GM18868 (cell line): ENCODE measurements at regions not wholly inside any gene's neighbourhood (a gene's known extent, or its start where the extent isn't known, plus 50 kb on each side); places are given as distances from the start of the nearest gene placed in this dataset.
"Not testable (repeated sequence)": the region's sequence is repeated elsewhere in the genome, so short reads cannot be mapped to it uniquely, and the experiment has no call there.

Source experiments
- ATAC-seq: cut with Tn5 transposase; IDR thresholded peaks from one replicate; pipeline ENCODE4 v1.9.1; 2021; ENCODE audit warnings: mild to moderate bottlenecking, moderate library complexity; ENCODE audit not compliant: unreplicated experiment

- no peak for ATAC-seq
Observed at GRCh38 chr1:178606839-178607238, 93.9 kb downstream of the TEX35 start.

GRCh38 chr1:178607718-178608408 lies 95.0 kb downstream of the TEX35 start:
- ATAC-seq: peak; percentile 63

GRCh38 chr1:178609015-178609414 lies 96.1 kb downstream of the TEX35 start:
- ATAC-seq: no peak

- ATAC-seq: not testable (repeated sequence)
Observed at GRCh38 chr1:178610690-178611410, 97.9 kb downstream of the TEX35 start.

- no peak for ATAC-seq
Observed at GRCh38 chr1:178612261-178612660, 99.4 kb downstream of the TEX35 start.

GRCh38 chr1:178613271-178613945 lies 100.5 kb downstream of the TEX35 start:
- no peak for ATAC-seq

- no peak for ATAC-seq
Observed at GRCh38 chr1:178614286-178614685, 101.4 kb downstream of the TEX35 start.

GRCh38 chr1:178619042-178619927 lies 105.8 kb upstream of the RALGPS2 start:
- ATAC-seq: no peak

- no peak for ATAC-seq
Observed at GRCh38 chr1:178620584-178621475, 104.2 kb upstream of the RALGPS2 start.

GRCh38 chr1:178621822-178622221 lies 103.2 kb upstream of the RALGPS2 start:
- no peak for ATAC-seq

- ATAC-seq: no peak
Observed at GRCh38 chr1:178625695-178626094, 99.3 kb upstream of the RALGPS2 start.

GRCh38 chr1:178627037-178627436 lies 98.0 kb upstream of the RALGPS2 start:
- ATAC-seq: no peak

GRCh38 chr1:178628637-178629251 lies 96.3 kb upstream of the RALGPS2 start:
- no peak for ATAC-seq

- ATAC-seq: no peak
Observed at GRCh38 chr1:178629252-178630154, 95.5 kb upstream of the RALGPS2 start.

- ATAC-seq: no peak
Observed at GRCh38 chr1:178630417-178630816, 94.6 kb upstream of the RALGPS2 start.

- no peak for ATAC-seq
Observed at GRCh38 chr1:178632653-178633052, 92.4 kb upstream of the RALGPS2 start.

GRCh38 chr1:178633056-178633455 lies 92.0 kb upstream of the RALGPS2 start:
- no peak for ATAC-seq

GRCh38 chr1:178634445-178634844 lies 90.6 kb upstream of the RALGPS2 start:
- ATAC-seq: no peak
